ENCODE measurements at regions not wholly inside any gene's neighbourhood (a gene's known extent, or its start where the extent isn't known, plus 50 kb on each side); places are given as distances from the start of the nearest gene placed in this dataset.

GRCh38 chr2:103276869-103277268, 515.0 kb downstream of the TMEM182 start:
- H3K36me3 ChIP-seq = no peaks in the 10 kb centered on the region
- no peak overlapping the region for H3K27ac ChIP-seq
- no peak for DNase-seq
- no peaks in the 10 kb centered on the region for H3K9me3 ChIP-seq
- no peaks in the 10 kb centered on the region for H3K4me1 ChIP-seq
- 80 to 84% methylated on average over 2 of the region's 2 CpGs for WGBS, 2 donors
- TF ChIP-seq CTCF (IDR thresholded peaks at IDR 0.05) (no peak), POLR2A (IDR thresholded peaks at IDR 0.05) (no peak)
- no peak overlapping the region for H3K4me3 ChIP-seq (replicated peaks in 1 of 3)
- no peaks in the 10 kb centered on the region for H3K27me3 ChIP-seq
- intact Hi-C loops (cut with DNase I) = no loop called here

- H3K4me3 ChIP-seq (replicated peaks in 1 of 3) = no peak overlapping the region
- no peaks in the 10 kb centered on the region for H3K4me1 ChIP-seq
- no peaks in the 10 kb centered on the region for H3K9me3 ChIP-seq
- WGBS, 2 donors = 82 to 84% methylated on average over 4 of the region's 4 CpGs
- no peaks in the 10 kb centered on the region for H3K27me3 ChIP-seq
- no peak for DNase-seq
- TF ChIP-seq CTCF (IDR thresholded peaks at IDR 0.05) (no peak), POLR2A (IDR thresholded peaks at IDR 0.05) (no peak)
- no peak overlapping the region for H3K27ac ChIP-seq
- intact Hi-C loops (cut with DNase I) = no loop called here
- no peaks in the 10 kb centered on the region for H3K36me3 ChIP-seq
These were observed 522.9 kb downstream of the TMEM182 start for GRCh38 chr2:103284750-103285149.

GRCh38 chr2:103285354-103285753, 523.5 kb downstream of the TMEM182 start:
- H3K9me3 ChIP-seq = no peaks in the 10 kb centered on the region
- H3K4me3 ChIP-seq (replicated peaks in 1 of 3) = no peak overlapping the region
- no peak overlapping the region for H3K27ac ChIP-seq
- no peaks in the 10 kb centered on the region for H3K4me1 ChIP-seq
- no peak for DNase-seq
- no peak for TF ChIP-seq CTCF (IDR thresholded peaks at IDR 0.05)
- no peak for TF ChIP-seq POLR2A (IDR thresholded peaks at IDR 0.05)
- H3K36me3 ChIP-seq = no peaks in the 10 kb centered on the region
- 73 to 82% methylated on average over 3 of the region's 3 CpGs for WGBS, 2 donors
- intact Hi-C loops (cut with DNase I) = no loop called here
- H3K27me3 ChIP-seq = no peaks in the 10 kb centered on the region

GRCh38 chr2:103287746-103288145, 525.9 kb downstream of the TMEM182 start:
- Histone ChIP-seq H3K9me3 (no peaks in the 10 kb centered on the region), H3K27me3 (no peaks in the 10 kb centered on the region), H3K36me3 (no peaks in the 10 kb centered on the region), H3K27ac (no peak overlapping the region), H3K4me3 (replicated peaks in 1 of 3) (no peak overlapping the region), H3K4me1 (no peaks in the 10 kb centered on the region)
- intact Hi-C loops (cut with DNase I) = no loop called here
- TF ChIP-seq POLR2A (IDR thresholded peaks at IDR 0.05) = no peak
- WGBS, 2 donors = 91 to 92% methylated on average over 4 of the region's 4 CpGs
- DNase-seq = no peak

GRCh38 chr2:103288696-103289095, 526.9 kb downstream of the TMEM182 start:
- WGBS, 2 donors = 59 to 66% methylated on average over 5 of the region's 5 CpGs
- intact Hi-C loops (cut with DNase I) = no loop called here
- Histone ChIP-seq H3K36me3 (no peaks in the 10 kb centered on the region), H3K27me3 (no peaks in the 10 kb centered on the region), H3K9me3 (no peaks in the 10 kb centered on the region), H3K4me3 (replicated peaks in 1 of 3) (no peak overlapping the region), H3K4me1 (no peaks in the 10 kb centered on the region), H3K27ac (no peak overlapping the region)
- no peak for DNase-seq
- TF ChIP-seq CTCF (IDR thresholded peaks at IDR 0.05) (no peak), POLR2A (IDR thresholded peaks at IDR 0.05) (no peak)
